ENCODE measurements at regions not wholly inside any gene's neighbourhood (a gene's known extent, or its start where the extent isn't known, plus 50 kb on each side); places are given as distances from the start of the nearest gene placed in this dataset.

DNA sequence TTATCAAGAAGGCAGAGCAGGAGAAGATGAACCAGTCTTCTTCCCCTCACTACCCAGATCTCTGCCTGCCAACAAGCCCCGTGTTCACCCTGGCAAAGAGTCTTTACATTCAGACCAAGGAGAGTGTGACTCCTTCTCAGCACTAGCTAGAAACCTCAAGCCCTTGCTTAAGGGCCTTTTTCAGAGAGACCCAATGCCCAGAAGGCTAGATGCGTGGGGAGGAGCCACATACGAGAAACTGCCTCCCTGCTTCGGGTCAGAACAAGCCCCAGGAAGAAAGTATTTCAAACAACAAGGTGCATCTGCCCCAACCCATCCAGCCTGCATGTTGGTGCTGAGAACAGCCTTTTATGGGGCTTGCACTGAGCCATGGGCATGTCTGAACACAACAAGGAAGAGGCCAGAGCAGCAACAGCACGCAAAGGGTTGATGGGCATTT lies 152.7 kb upstream of the CAMK1G start:
- no peaks in the 10 kb centered on the region for H3K4me1 ChIP-seq
- H3K27me3 ChIP-seq: peaks cover 0 to 16% of the 10 kb centered on the region in 2 donors
- no peaks in the 10 kb centered on the region for H3K36me3 ChIP-seq
- H3K4me3 ChIP-seq: no peak overlapping the region
- no peaks in the 10 kb centered on the region for H3K9me3 ChIP-seq
- intact Hi-C loops (cut with DNase I): no loop called here
- DNase-seq: no peak
- no peak overlapping the region for H3K27ac ChIP-seq
- TF ChIP-seq, protein P1, sequence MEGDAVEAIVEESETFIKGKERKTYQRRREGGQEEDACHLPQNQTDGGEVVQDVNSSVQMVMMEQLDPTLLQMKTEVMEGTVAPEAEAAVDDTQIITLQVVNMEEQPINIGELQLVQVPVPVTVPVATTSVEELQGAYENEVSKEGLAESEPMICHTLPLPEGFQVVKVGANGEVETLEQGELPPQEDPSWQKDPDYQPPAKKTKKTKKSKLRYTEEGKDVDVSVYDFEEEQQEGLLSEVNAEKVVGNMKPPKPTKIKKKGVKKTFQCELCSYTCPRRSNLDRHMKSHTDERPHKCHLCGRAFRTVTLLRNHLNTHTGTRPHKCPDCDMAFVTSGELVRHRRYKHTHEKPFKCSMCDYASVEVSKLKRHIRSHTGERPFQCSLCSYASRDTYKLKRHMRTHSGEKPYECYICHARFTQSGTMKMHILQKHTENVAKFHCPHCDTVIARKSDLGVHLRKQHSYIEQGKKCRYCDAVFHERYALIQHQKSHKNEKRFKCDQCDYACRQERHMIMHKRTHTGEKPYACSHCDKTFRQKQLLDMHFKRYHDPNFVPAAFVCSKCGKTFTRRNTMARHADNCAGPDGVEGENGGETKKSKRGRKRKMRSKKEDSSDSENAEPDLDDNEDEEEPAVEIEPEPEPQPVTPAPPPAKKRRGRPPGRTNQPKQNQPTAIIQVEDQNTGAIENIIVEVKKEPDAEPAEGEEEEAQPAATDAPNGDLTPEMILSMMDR (IDR thresholded peaks at IDR 0.05): no peak
- ATAC-seq: no peak

DNA sequence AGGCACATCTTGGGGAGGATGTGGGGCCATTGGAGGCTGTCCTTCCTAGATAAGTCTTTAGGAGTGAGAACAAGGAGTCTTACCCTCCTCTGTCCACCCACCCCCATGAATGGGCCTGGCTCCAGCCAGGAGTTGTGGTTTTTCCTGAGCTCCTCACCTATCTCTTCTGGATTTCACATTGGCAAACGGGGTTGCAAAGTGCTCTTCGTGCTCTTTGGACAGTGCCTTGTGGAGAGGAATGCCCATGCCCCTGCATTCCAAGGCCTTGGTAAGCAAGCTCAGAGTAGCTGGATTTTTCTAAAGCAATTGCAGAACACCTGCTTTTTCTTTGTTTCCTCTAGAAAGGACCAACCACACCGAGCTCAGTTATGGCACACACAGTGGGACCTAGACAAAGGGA lies 152.1 kb upstream of the CAMK1G start:
- Histone ChIP-seq H3K27me3 (peaks cover 0 to 16% of the 10 kb centered on the region in 2 donors), H3K4me1 (no peaks in the 10 kb centered on the region), H3K9me3 (no peaks in the 10 kb centered on the region), H3K4me3 (no peak overlapping the region), H3K36me3 (no peaks in the 10 kb centered on the region), H3K27ac (no peak overlapping the region)
- no peak for ATAC-seq
- DNase-seq: no peak
- TF ChIP-seq, protein P1 (IDR thresholded peaks at IDR 0.05): no peak
- intact Hi-C loops (cut with DNase I): no loop called here

DNA sequence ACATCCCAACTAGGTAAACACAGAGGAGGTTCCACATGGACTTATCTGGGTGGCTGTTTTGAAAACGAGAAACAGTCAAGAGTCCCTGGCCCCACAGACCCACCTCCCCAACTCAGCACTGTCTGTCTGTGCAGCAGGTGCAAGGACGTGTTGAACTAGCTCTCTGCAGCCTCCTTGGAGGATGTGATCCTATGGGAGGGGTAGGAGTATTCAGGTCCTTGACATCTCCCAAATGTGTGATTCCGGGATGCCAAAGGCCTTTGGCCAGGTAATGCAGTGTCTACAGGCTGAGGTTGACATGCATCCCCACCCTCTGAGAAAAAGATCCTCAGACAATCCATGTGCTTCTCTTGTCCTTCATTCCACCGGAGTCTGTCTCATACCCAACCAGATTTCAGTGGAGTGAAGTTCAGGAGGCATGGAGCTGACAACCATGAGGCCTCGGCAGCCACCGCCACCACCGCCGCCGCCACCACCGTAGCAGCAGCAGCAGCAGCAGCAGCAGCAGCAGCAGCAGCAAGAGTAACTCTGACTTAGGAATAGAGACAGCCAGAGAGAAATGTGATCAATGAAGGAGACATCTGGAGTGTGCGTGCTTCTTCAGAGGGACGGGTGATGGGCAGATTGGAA lies 151.6 kb upstream of the CAMK1G start:
- ATAC-seq: no peak
- no peak overlapping the region for H3K27ac ChIP-seq
- TF ChIP-seq, protein P1 (IDR thresholded peaks at IDR 0.05): no peak
- DNase-seq: no peak
- no peak overlapping the region for H3K4me3 ChIP-seq
- H3K36me3 ChIP-seq: no peaks in the 10 kb centered on the region
- H3K9me3 ChIP-seq: no peaks in the 10 kb centered on the region
- H3K4me1 ChIP-seq: no peaks in the 10 kb centered on the region
- peaks cover 0 to 16% of the 10 kb centered on the region in 2 donors for H3K27me3 ChIP-seq
- intact Hi-C loops (cut with DNase I): no loop called here

- Histone ChIP-seq H3K27ac (no peak overlapping the region), H3K9me3 (no peaks in the 10 kb centered on the region), H3K4me1 (no peaks in the 10 kb centered on the region), H3K27me3 (peaks cover 0 to 16% of the 10 kb centered on the region in 2 donors), H3K36me3 (no peaks in the 10 kb centered on the region), H3K4me3 (no peak overlapping the region)
- TF ChIP-seq, protein P1 (IDR thresholded peaks at IDR 0.05): no peak
- ATAC-seq (no peak), DNase-seq (no peak)
- intact Hi-C loops (cut with DNase I): no loop called here
Measured at GRCh38 chr1:209432443-209432825, 151.1 kb upstream of the CAMK1G start.

GRCh38 chr1:209433649-209434031 lies 149.9 kb upstream of the CAMK1G start:
- no peaks in the 10 kb centered on the region for H3K36me3 ChIP-seq
- intact Hi-C loops (cut with DNase I): no loop called here
- no peak overlapping the region for H3K27ac ChIP-seq
- TF ChIP-seq, protein P1 (IDR thresholded peaks at IDR 0.05): no peak
- ATAC-seq (no peak), DNase-seq (no peak)
- peaks cover 0 to 16% of the 10 kb centered on the region in 2 donors for H3K27me3 ChIP-seq
- no peak overlapping the region for H3K4me3 ChIP-seq
- H3K9me3 ChIP-seq: no peaks in the 10 kb centered on the region
- no peaks in the 10 kb centered on the region for H3K4me1 ChIP-seq

All from left lung (tissue), 4 donors.